Prostate gland (tissue), 2 donors: ENCODE measurements at regions not wholly inside any gene's neighbourhood (a gene's known extent, or its start where the extent isn't known, plus 50 kb on each side); places are given as distances from the start of the nearest gene placed in this dataset.

Source experiments
- DNase-seq: peaks from one replicate; pipeline ENCODE4 v3.0.0-alpha.2; 2019; ENCODE audit warnings: low spot score
- H3K27ac ChIP-seq, 2 donors: fragments of 200-600 bp; sonication (generic); 2 replicates each; pipeline ENCODE4 v1.5.1; 2017 to 2019
- H3K27me3 ChIP-seq: fragments of 200-600 bp; sonication (generic); replicated peaks from 2 replicates; pipeline ENCODE4 v1.5.1; 2019; ENCODE audit not compliant: insufficient read depth
- H3K36me3 ChIP-seq, 2 donors: fragments of 200-600 bp; sonication (generic); 1 replicate in 1 of 2; 2 replicates in 1 of 2; pipeline versions ENCODE4 v1.5.1 to v1.8.1; 2017 to 2019
- H3K4me1 ChIP-seq: fragments of 200-600 bp; sonication (generic); replicated peaks from 2 replicates; pipeline ENCODE4 v1.5.1; 2019
- H3K4me3 ChIP-seq, 2 donors: fragments of 200-600 bp; sonication (generic); 2 replicates each; pipeline ENCODE4 v1.5.1; 2017 to 2019
- H3K9me3 ChIP-seq: fragments of 200-600 bp; sonication (generic); 2 replicates; pipeline ENCODE4 v1.5.1; 2017
- POLR2A ChIP-seq: fragments of 450-650 bp; IDR thresholded peaks from one replicate; pipeline ENCODE4 v1.6.1; 2016; ENCODE audit warnings: antibody characterized with exemption, mild to moderate bottlenecking
- POLR2AphosphoS5 ChIP-seq: sonication (generic); formaldehyde crosslinking; IDR thresholded peaks from one replicate; pipeline ENCODE4 v1.6.1; 2017; ENCODE audit warnings: antibody characterized with exemption
- WGBS: methylation state at CpG from one replicate; pipeline ENCODE4 v1.1.5; 2018; 5-methylcytosine and 5-hydroxymethylcytosine counted together
- intact Hi-C: fragments of 100-400 bp; cut with DNase I; formaldehyde crosslinking; loops from one replicate; pipeline ENCODE4 v1.14.2; 2022
- TF ChIP-seq, protein P1 (sequence below), 4 experiments: fragments of 200-600 bp in 2 of 4; fragments of 450-650 bp in 2 of 4; sonication (generic) in 2 of 4; IDR thresholded peaks; 1 replicate in 3 of 4; 2 replicates in 1 of 4; pipeline ENCODE4 v1.5.1; 2016 to 2019; ENCODE audit warnings: antibody characterized with exemption in 4 of 4, mild to moderate bottlenecking in 2 of 4, moderate library complexity in 2 of 4

DNA sequence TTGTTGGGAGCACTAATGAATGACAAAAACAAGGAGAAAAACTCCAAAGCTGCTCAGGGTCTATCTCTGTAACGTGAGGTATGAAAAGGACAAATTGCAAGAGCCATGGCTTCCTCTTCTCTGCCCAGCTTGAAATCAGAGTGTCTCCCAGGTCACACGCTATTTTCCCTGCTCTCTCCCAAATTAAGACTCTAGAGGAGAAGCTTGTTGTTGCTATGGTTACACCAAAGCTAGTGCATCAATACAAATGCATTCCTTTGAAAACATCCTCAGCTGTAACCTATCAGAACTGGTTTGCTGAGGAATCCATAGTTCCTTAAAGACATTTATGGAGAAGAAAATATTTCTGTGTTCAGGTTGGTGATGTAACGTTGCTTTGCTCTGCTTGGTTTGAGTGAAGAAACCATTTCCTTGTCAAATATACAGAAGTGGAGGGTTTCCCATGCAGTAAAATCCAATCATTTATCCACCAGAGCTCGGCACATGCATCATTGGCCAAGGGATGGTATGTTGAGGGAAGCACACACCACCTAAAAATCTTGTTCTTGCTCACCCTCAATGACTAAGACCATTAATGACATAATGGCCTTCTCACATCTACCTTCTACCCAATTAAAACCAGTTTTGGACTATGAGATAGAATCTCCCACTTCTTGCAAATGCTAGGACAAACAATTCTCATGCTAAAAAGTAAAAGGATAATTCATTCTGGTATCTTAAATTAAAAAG is 2135.6 kb upstream of the CELF4 start:
- Histone ChIP-seq H3K9me3 (no peaks in the 10 kb centered on the region), H3K4me1 (no peaks in the 10 kb centered on the region), H3K27me3 (no peaks in the 10 kb centered on the region), H3K27ac (no peak overlapping the region), H3K36me3 (no peaks in the 10 kb centered on the region), H3K4me3 (no peak overlapping the region)
- DNase-seq, result no peak
- TF ChIP-seq, protein P1, sequence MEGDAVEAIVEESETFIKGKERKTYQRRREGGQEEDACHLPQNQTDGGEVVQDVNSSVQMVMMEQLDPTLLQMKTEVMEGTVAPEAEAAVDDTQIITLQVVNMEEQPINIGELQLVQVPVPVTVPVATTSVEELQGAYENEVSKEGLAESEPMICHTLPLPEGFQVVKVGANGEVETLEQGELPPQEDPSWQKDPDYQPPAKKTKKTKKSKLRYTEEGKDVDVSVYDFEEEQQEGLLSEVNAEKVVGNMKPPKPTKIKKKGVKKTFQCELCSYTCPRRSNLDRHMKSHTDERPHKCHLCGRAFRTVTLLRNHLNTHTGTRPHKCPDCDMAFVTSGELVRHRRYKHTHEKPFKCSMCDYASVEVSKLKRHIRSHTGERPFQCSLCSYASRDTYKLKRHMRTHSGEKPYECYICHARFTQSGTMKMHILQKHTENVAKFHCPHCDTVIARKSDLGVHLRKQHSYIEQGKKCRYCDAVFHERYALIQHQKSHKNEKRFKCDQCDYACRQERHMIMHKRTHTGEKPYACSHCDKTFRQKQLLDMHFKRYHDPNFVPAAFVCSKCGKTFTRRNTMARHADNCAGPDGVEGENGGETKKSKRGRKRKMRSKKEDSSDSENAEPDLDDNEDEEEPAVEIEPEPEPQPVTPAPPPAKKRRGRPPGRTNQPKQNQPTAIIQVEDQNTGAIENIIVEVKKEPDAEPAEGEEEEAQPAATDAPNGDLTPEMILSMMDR (IDR thresholded peaks at IDR 0.05), result no peak
- TF ChIP-seq POLR2A (no peak), POLR2AphosphoS5 (no peak)
- intact Hi-C loops, result no loop called here
- WGBS, result 97% methylated on average over 4 of the region's 4 CpGs

DNA sequence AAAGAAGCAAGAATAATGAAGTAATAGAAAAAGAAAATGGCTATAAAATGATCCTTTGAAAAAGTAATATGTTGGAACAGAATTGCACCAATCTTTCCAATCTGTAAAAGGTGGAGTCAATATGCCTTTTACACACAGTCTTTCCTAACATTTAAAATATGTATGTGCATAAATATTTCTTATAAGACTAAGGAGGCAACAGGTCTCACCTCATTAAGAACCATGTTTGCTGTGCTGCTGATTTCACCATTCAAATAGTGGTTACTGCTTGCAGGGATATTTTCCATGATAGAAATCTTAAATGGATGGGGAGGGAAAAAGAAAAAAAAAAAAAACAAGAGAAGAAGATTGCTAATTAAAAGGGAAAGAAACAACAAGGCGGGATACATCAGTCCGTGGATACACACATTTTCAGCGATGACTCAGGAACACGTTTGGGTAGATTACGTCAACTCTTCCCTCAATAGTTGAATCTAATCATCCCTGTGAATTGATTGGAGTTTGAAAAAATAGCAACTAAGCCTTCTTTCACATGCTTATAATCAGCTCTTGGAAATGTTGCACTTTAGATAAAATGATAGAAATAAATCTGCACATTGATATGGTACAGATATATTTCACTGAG is 2133.9 kb upstream of the CELF4 start:
- no peak overlapping the region for H3K4me3 ChIP-seq
- no peak overlapping the region for H3K27ac ChIP-seq
- TF ChIP-seq POLR2AphosphoS5, result no peak
- no peak for TF ChIP-seq POLR2A
- TF ChIP-seq, protein P1 (IDR thresholded peaks at IDR 0.05), result no peak
- H3K9me3 ChIP-seq, result no peaks in the 10 kb centered on the region
- H3K4me1 ChIP-seq, result no peaks in the 10 kb centered on the region
- no peaks in the 10 kb centered on the region for H3K27me3 ChIP-seq
- intact Hi-C loops, result no loop called here
- no peak for DNase-seq
- 95% methylated on average over 5 of the region's 5 CpGs for WGBS
- no peaks in the 10 kb centered on the region for H3K36me3 ChIP-seq

GRCh38 chr18:39698436-39698835 is 2132.8 kb upstream of the CELF4 start:
- no peak for DNase-seq
- 66% methylated on average over 4 of the region's 4 CpGs for WGBS
- TF ChIP-seq, protein P1 (IDR thresholded peaks at IDR 0.05), result no peak
- TF ChIP-seq POLR2A, result no peak
- H3K4me3 ChIP-seq, result no peak overlapping the region
- H3K9me3 ChIP-seq, result no peaks in the 10 kb centered on the region
- no peak overlapping the region for H3K27ac ChIP-seq
- no peaks in the 10 kb centered on the region for H3K27me3 ChIP-seq
- no peaks in the 10 kb centered on the region for H3K4me1 ChIP-seq
- no peaks in the 10 kb centered on the region for H3K36me3 ChIP-seq
- intact Hi-C loops, result no loop called here

DNA sequence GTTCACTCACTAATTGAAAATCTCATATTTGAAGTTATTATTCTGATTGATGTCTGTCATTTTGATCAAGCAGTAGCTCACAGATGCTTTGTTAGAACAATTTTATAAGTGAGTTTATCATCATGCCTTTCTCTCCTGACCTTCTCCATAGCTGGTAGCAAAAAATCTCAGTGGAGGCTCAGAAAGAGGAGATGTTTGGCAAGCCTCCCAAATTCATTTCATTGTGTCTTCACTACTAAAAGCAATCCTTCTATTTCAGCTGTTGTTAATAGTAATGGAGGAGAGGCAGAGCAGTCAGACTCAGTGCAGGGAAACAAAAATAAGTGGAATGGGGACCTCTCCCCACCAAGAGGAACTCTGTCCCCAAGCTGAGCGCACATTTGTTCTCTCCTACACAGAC is 2127.8 kb upstream of the CELF4 start:
- WGBS, result 94% methylated on average over 1 of the region's 1 CpG
- intact Hi-C loops, result no loop called here
- Histone ChIP-seq H3K27me3 (no peaks in the 10 kb centered on the region), H3K9me3 (no peaks in the 10 kb centered on the region), H3K4me1 (no peaks in the 10 kb centered on the region), H3K36me3 (no peaks in the 10 kb centered on the region), H3K4me3 (no peak overlapping the region), H3K27ac (no peak overlapping the region)
- DNase-seq, result no peak
- TF ChIP-seq, protein P1 (IDR thresholded peaks at IDR 0.05), result no peak
- TF ChIP-seq POLR2A (no peak), POLR2AphosphoS5 (no peak)
